ENCODE measurements at regions not wholly inside any gene's neighbourhood (a gene's known extent, or its start where the extent isn't known, plus 50 kb on each side); places are given as distances from the start of the nearest gene placed in this dataset.

GRCh38 chr7:98520356-98520951 is 96.6 kb upstream of the NPTX2 start:
- no peak for TF ChIP-seq CTCF (conservative IDR thresholded peaks at IDR 0.05; ENCODE audit: low read depth, low read length)
- TF ChIP-seq EZH2 (IDR thresholded peaks at IDR 0.05; ENCODE audit: low read length, unreplicated experiment) = no peak
- TF ChIP-seq EZH2phosphoT487 (IDR thresholded peaks at IDR 0.05; ENCODE audit: borderline replicate concordance, low read length) = no peak

Data from PC-3 (cell line).